K562 (cell line): ENCODE measurements at regions not wholly inside any gene's neighbourhood (a gene's known extent, or its start where the extent isn't known, plus 50 kb on each side); places are given as distances from the start of the nearest gene placed in this dataset.

Experiments used
- ETV6 ChIP-seq, 3 experiments: fragments of 150-350 bp in 1 of 3; sonication (generic) in 1 of 3; formaldehyde crosslinking in 1 of 3; IDR thresholded peaks; 2 replicates each; pipeline versions ENCODE4 v1.6.1 to v1.8.0; 2014 to 2022; ENCODE audit warnings: borderline replicate concordance in 2 of 3, low read depth in 2 of 3, antibody characterized with exemption in 1 of 3, low read length in 1 of 3, mild to moderate bottlenecking in 1 of 3, missing genetic modification reagents in 1 of 3
- KDM2B ChIP-seq: fragments of 250-450 bp; sonication (Bioruptor Pico); IDR thresholded peaks from 2 replicates; pipeline ENCODE4 v1.8.0; 2021; ENCODE audit warnings: mild to moderate bottlenecking, moderate library complexity
- RFX1 ChIP-seq: fragments of 450-650 bp; IDR thresholded peaks from 2 replicates; pipeline ENCODE4 v1.6.1; 2016; ENCODE audit warnings: mild to moderate bottlenecking, moderate library complexity
- STAT5A ChIP-seq: IDR thresholded peaks from 2 replicates; pipeline ENCODE4 v1.6.1; 2012; ENCODE audit warnings: low read length, inconsistent platforms, borderline replicate concordance
- TRIM28 ChIP-seq: fragments of 450-650 bp; IDR thresholded peaks from 2 replicates; pipeline ENCODE4 v1.6.1; 2017
- TF ChIP-seq, protein P1 (sequence below): sonication (generic); formaldehyde crosslinking; IDR thresholded peaks from 2 replicates; pipeline ENCODE4 v1.8.0; 2022; ENCODE audit warnings: missing genetic modification reagents, mild to moderate bottlenecking, borderline replicate concordance
- TF ChIP-seq, protein P2 (sequence below), 2 experiments: fragments of 250-450 bp in 1 of 2; fragments of 450-650 bp in 1 of 2; sonication (Bioruptor Pico) in 1 of 2; IDR thresholded peaks; 2 replicates each; pipeline versions ENCODE4 v1.6.1 to v1.8.0; 2016 to 2021; ENCODE audit warnings: mild to moderate bottlenecking in 2 of 2, moderate library complexity in 2 of 2, missing compliant biosample characterization in 1 of 2, missing genetic modification characterization in 1 of 2

DNA sequence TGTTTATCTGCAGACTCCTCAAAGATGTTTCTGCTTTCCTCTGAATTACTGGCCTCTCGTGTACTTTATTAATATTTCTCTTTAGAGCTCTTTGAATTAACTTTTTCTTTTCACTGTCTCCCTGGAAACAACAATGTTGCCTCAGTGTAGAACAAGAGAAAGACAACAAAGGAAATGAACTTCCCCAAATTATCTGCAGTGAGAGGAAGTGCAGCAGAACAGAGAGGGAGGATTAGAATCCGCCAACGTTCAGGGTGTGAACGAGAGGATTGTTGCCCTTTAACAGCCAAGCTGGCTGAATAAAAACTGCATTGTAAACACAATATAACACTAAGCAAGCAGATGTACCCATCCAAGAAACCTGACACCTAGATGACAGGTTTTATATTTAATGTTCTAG, 375.9 kb downstream of the GALC start (continued):
- TF ChIP-seq, protein P1, sequence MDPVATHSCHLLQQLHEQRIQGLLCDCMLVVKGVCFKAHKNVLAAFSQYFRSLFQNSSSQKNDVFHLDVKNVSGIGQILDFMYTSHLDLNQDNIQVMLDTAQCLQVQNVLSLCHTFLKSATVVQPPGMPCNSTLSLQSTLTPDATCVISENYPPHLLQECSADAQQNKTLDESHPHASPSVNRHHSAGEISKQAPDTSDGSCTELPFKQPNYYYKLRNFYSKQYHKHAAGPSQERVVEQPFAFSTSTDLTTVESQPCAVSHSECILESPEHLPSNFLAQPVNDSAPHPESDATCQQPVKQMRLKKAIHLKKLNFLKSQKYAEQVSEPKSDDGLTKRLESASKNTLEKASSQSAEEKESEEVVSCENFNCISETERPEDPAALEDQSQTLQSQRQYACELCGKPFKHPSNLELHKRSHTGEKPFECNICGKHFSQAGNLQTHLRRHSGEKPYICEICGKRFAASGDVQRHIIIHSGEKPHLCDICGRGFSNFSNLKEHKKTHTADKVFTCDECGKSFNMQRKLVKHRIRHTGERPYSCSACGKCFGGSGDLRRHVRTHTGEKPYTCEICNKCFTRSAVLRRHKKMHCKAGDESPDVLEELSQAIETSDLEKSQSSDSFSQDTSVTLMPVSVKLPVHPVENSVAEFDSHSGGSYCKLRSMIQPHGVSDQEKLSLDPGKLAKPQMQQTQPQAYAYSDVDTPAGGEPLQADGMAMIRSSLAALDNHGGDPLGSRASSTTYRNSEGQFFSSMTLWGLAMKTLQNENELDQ (CRISPR knock-in tag) = no peak
- TF ChIP-seq KDM2B = no peak
- no peak for TF ChIP-seq ETV6 (IDR thresholded peaks at IDR 0.05; ENCODE audit: borderline replicate concordance in 1 of 2, low read depth in 2 of 2, low read length in 1 of 2)
- no peak for TF ChIP-seq ETV6 (CRISPR knock-in tag; IDR thresholded peaks at IDR 0.05; ENCODE audit: borderline replicate concordance)
- TF ChIP-seq, protein P2, sequence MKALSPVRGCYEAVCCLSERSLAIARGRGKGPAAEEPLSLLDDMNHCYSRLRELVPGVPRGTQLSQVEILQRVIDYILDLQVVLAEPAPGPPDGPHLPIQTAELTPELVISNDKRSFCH (CRISPR knock-in tag; IDR thresholded peaks at IDR 0.05) = no peak
- TF ChIP-seq, protein P2 (tag; IDR thresholded peaks at IDR 0.05) = no peak
- no peak for TF ChIP-seq STAT5A
- TF ChIP-seq TRIM28 = no peak
- no peak for TF ChIP-seq RFX1
- TF ChIP-seq, all 486 proteins: peak for 0
